Fibroblast of villous mesenchyme (primary cell): ENCODE measurements at regions not wholly inside any gene's neighbourhood (a gene's known extent, or its start where the extent isn't known, plus 50 kb on each side); places are given as distances from the start of the nearest gene placed in this dataset.

ENCODE experiments used
- DNase-seq: peaks from one replicate; pipeline ENCODE4 v3.0.0-alpha.2; 2010; ENCODE audit warnings: low read depth
- H3K4me3 ChIP-seq: 2 replicates; pipeline ENCODE4 v1.5.1; 2011; ENCODE audit warnings: low read depth, mild to moderate bottlenecking, low read length
- CTCF ChIP-seq: IDR thresholded peaks from 2 replicates; pipeline ENCODE4 v1.5.1; 2012; ENCODE audit warnings: low read depth, mild to moderate bottlenecking, low read length; ENCODE audit not compliant: insufficient read depth

GRCh38 chr22:49077036-49077393, 750.7 kb downstream of the BRD1 start:
- no peak for DNase-seq
- no peak for TF ChIP-seq CTCF
- no peak overlapping the region for H3K4me3 ChIP-seq

- TF ChIP-seq CTCF = no peak
- no peak overlapping the region for H3K4me3 ChIP-seq
- DNase-seq = no peak
These were observed 751.2 kb downstream of the BRD1 start for GRCh38 chr22:49076300-49077035.

GRCh38 chr22:49075150-49075549, 752.5 kb downstream of the BRD1 start:
- no peak for DNase-seq
- no peak for TF ChIP-seq CTCF
- no peak overlapping the region for H3K4me3 ChIP-seq

GRCh38 chr22:49073873-49074417, 753.7 kb downstream of the BRD1 start:
- H3K4me3 ChIP-seq = no peak overlapping the region
- TF ChIP-seq CTCF = no peak
- DNase-seq = no peak

- TF ChIP-seq CTCF = no peak
- no peak overlapping the region for H3K4me3 ChIP-seq
These were observed 754.6 kb downstream of the BRD1 start for GRCh38 chr22:49072996-49073645.

GRCh38 chr22:49070501-49070900, 757.2 kb downstream of the BRD1 start:
- H3K4me3 ChIP-seq = no peak overlapping the region
- no peak for DNase-seq
- no peak for TF ChIP-seq CTCF

More at GRCh38 chr22:49072996-49073645, 754.6 kb downstream of the BRD1 start:
- no peak for DNase-seq
